ENCODE measurements at regions not wholly inside any gene's neighbourhood (a gene's known extent, or its start where the extent isn't known, plus 50 kb on each side); places are given as distances from the start of the nearest gene placed in this dataset.

DNA sequence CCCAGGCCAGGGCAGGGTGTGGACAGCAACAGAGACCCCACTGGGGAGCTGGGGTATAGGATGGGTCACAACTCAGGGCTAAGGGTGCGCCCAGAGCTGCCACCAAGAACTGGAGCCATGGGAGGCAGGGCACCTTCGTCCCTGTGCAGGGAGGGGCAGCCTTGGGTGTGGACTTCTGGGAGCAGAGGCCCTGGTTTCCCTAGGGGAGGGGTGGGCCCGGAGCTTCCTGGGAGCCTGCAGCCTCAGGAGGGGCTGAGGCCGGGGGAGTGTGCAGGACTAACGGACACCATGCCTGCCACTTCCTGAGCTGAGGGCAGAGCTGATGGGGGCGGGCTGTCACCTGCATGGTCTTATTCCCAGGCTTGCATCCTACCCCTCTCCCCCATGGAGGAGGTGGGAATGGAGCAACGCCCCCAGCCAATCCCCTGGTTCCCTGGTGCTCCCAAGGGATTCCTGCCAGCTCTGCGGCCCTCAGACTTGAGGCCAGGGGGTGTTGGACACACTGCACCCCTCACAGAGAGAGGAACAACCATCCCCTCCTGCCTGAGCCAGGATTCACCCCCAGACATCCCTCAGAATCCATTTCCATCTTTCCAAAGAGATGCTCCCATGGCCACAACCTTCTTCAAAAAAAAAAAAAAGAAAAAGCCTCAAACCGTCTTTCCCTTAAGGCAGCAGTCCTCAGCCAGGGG, 225.7 kb downstream of the CTTN start:
- no TSS peak for BruUV-seq (replicated peaks)
- RAD21 ChIA-PET (ENCODE audit: low non-redundant PET in 1 of 2, low total read pairs in 2 of 2, uncharacterized antibody in 2 of 2, unreplicated experiment in 2 of 2): no interaction called here
- H3K27me3 ChIP-seq (ENCODE audit: insufficient read depth, low read length): no peaks in the 10 kb centered on the region
- intact Hi-C loops (cut with micrococcal nuclease): no loop called here
- no peaks in the 10 kb centered on the region for H4K20me1 ChIP-seq (ENCODE audit: insufficient read depth)
- no peak overlapping the region for H2AFZ ChIP-seq (ENCODE audit: low read depth, low read length, poor library complexity, severe bottlenecking)
- H3K4me2 ChIP-seq (ENCODE audit: low read length): no peak overlapping the region
- H3K9me2 ChIP-seq (ENCODE audit: insufficient read depth): no peaks in the 10 kb centered on the region
- H3K27ac ChIP-seq (ENCODE audit: low read depth, low read length): no peak overlapping the region
- ATAC-seq: no peak
- no peaks in the 10 kb centered on the region; a peak in 1 of 4 replicates for H3K9me3 ChIP-seq (ENCODE audit: control insufficient read depth in 1 of 2, insufficient read depth in 1 of 2, low read depth in 1 of 2, low read length in 2 of 2)
- no peaks in the 10 kb centered on the region for H3K4me1 ChIP-seq (ENCODE audit: control insufficient read depth in 1 of 2, insufficient read depth in 2 of 2, low read length in 2 of 2)
- no peak for TF ChIP-seq FOSL1 (IDR thresholded peaks at IDR 0.05; ENCODE audit: low read depth)
- no peak for TF ChIP-seq TCF7L2 (IDR thresholded peaks at IDR 0.05; ENCODE audit: borderline replicate concordance, extremely low read depth, insufficient read depth, insufficient read length)
- no peak for TF ChIP-seq ELF1 (IDR thresholded peaks at IDR 0.05; ENCODE audit: borderline replicate concordance, low read depth)
- TF ChIP-seq EZH2 (IDR thresholded peaks at IDR 0.05): no peak
- TF ChIP-seq, protein P1, sequence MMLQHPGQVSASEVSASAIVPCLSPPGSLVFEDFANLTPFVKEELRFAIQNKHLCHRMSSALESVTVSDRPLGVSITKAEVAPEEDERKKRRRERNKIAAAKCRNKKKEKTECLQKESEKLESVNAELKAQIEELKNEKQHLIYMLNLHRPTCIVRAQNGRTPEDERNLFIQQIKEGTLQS (IDR thresholded peaks at IDR 0.05): no peak
- TF ChIP-seq, protein P2, sequence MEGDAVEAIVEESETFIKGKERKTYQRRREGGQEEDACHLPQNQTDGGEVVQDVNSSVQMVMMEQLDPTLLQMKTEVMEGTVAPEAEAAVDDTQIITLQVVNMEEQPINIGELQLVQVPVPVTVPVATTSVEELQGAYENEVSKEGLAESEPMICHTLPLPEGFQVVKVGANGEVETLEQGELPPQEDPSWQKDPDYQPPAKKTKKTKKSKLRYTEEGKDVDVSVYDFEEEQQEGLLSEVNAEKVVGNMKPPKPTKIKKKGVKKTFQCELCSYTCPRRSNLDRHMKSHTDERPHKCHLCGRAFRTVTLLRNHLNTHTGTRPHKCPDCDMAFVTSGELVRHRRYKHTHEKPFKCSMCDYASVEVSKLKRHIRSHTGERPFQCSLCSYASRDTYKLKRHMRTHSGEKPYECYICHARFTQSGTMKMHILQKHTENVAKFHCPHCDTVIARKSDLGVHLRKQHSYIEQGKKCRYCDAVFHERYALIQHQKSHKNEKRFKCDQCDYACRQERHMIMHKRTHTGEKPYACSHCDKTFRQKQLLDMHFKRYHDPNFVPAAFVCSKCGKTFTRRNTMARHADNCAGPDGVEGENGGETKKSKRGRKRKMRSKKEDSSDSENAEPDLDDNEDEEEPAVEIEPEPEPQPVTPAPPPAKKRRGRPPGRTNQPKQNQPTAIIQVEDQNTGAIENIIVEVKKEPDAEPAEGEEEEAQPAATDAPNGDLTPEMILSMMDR (IDR thresholded peaks at IDR 0.05 in 2 of 3, conservative IDR thresholded peaks at IDR 0.05 in 1 of 3; ENCODE audit: borderline replicate concordance in 1 of 3, insufficient read depth in 1 of 3, low read depth in 2 of 3, low read length in 2 of 3): no peak
- no peak for TF ChIP-seq SP1 (IDR thresholded peaks at IDR 0.05; ENCODE audit: low read depth)
- no peak for TF ChIP-seq RAD21 (IDR thresholded peaks at IDR 0.05; ENCODE audit: low read depth)
- no peak for TF ChIP-seq SIN3A (IDR thresholded peaks at IDR 0.05; ENCODE audit: low read depth)
- TF ChIP-seq ZNF274 (IDR thresholded peaks at IDR 0.05; ENCODE audit: low read depth, low read length): no peak
- TF ChIP-seq CBX3 (IDR thresholded peaks at IDR 0.05; ENCODE audit: low read depth): no peak
- H3K4me3 ChIP-seq (replicated peaks in 1 of 2; ENCODE audit: low read depth in 1 of 2, low read length in 2 of 2): no peak overlapping the region
- CTCF ChIA-PET: no interaction called here
- no peaks in the 10 kb centered on the region for H3K36me3 ChIP-seq (ENCODE audit: control insufficient read depth in 1 of 2, insufficient read depth in 2 of 2, low read length in 2 of 2)
- DNase-seq (ENCODE audit: low read depth, low spot score): no peak
- H3K9ac ChIP-seq (ENCODE audit: low read length): no peak overlapping the region
- no peaks in the 10 kb centered on the region for H3K79me2 ChIP-seq (ENCODE audit: insufficient read depth, low read length)
- POLR2A ChIA-PET: no interaction called here
